SU-DHL-6 (cell line): ENCODE measurements at regions not wholly inside any gene's neighbourhood (a gene's known extent, or its start where the extent isn't known, plus 50 kb on each side); places are given as distances from the start of the nearest gene placed in this dataset.

Experiments
- H2AFZ ChIP-seq: fragments of 200-600 bp; sonication (generic); 2 replicates; pipeline ENCODE4 v1.6.1; 2014; ENCODE audit warnings: low read depth, mild to moderate bottlenecking, moderate library complexity, mixed read lengths, antibody characterized with exemption, low read length; ENCODE audit not compliant: severe bottlenecking
- H3F3A ChIP-seq: fragments of 200-600 bp; shearing (Covaris generic); 2 replicates; pipeline ENCODE4 v1.6.0; 2016; ENCODE audit warnings: antibody characterized with exemption, mild to moderate bottlenecking; ENCODE audit not compliant: insufficient read depth
- H3K27ac ChIP-seq: fragments of 200-600 bp; sonication (generic); 2 replicates; pipeline ENCODE4 v1.5.1; 2016; ENCODE audit warnings: low read depth, mild to moderate bottlenecking, low read length, moderate library complexity, mixed read lengths
- H3K27me3 ChIP-seq: fragments of 200-600 bp; sonication (generic), shearing (Covaris generic); 2 replicates; pipeline ENCODE4 v1.6.0; 2014; ENCODE audit warnings: mild to moderate bottlenecking, low read length
- H3K36me3 ChIP-seq: fragments of 200-600 bp; sonication (generic); 2 replicates; pipeline ENCODE4 v1.6.1; 2014; ENCODE audit warnings: mild to moderate bottlenecking, low read length, mixed read lengths
- H3K4me2 ChIP-seq: fragments of 300-600, 200-600 bp; shearing (Covaris generic), sonication (generic); 2 replicates; pipeline ENCODE4 v1.6.0; 2014; ENCODE audit warnings: low read length, low read depth, mild to moderate bottlenecking; ENCODE audit not compliant: poor library complexity, severe bottlenecking
- H3K4me3 ChIP-seq: fragments of 200-600 bp; sonication (generic); 2 replicates; pipeline ENCODE4 v1.5.1; 2014; ENCODE audit warnings: antibody characterized with exemption, low read length, mild to moderate bottlenecking, mixed read lengths; ENCODE audit not compliant: insufficient read depth, poor library complexity, severe bottlenecking
- H3K79me2 ChIP-seq: fragments of 200-600 bp; sonication (generic); 2 replicates; pipeline ENCODE4 v1.6.1; 2014; ENCODE audit warnings: mild to moderate bottlenecking, low read length, moderate library complexity; ENCODE audit not compliant: insufficient read depth
- H3K9ac ChIP-seq: fragments of 200-600 bp; sonication (generic); 2 replicates; pipeline ENCODE4 v1.7.0; 2014; ENCODE audit warnings: mild to moderate bottlenecking, low read length
- H3K9me2 ChIP-seq: fragments of 200-600 bp; sonication (generic); replicated peaks from 2 replicates; pipeline ENCODE4 v1.6.1; 2014; ENCODE audit warnings: low read length; ENCODE audit not compliant: insufficient read depth
- H3K9me3 ChIP-seq: fragments of 200-600 bp; sonication (generic); 2 replicates; pipeline ENCODE4 v1.6.1; 2014; ENCODE audit warnings: low read length, mixed read lengths; ENCODE audit not compliant: insufficient read depth
- H4K20me1 ChIP-seq: fragments of 200-600 bp; sonication (generic); 2 replicates; pipeline ENCODE4 v1.6.1; 2014; ENCODE audit warnings: low read depth, mild to moderate bottlenecking, antibody characterized with exemption, low read length, moderate library complexity, mixed read lengths
- CTCF ChIP-seq: fragments of 200-600 bp; sonication (generic); IDR thresholded peaks from one replicate; pipeline ENCODE4 v1.5.1; 2017; ENCODE audit warnings: antibody characterized with exemption, mild to moderate bottlenecking, low read length, moderate library complexity; ENCODE audit not compliant: insufficient read depth, poor library complexity, severe bottlenecking
- EZH2phosphoT487 ChIP-seq: fragments of 200-600 bp; sonication (generic), shearing (Covaris generic); conservative IDR thresholded peaks from 2 replicates; pipeline ENCODE4 v1.6.1; 2018; ENCODE audit warnings: mild to moderate bottlenecking, antibody characterized with exemption, low read length, moderate library complexity, mixed read lengths

- H3K9me3 ChIP-seq = no peaks in the 10 kb centered on the region; the same call in 1 of the 2 replicates
Measured at GRCh38 chr19:31204115-31204514, 145.1 kb downstream of the TSHZ3 start.

GRCh38 chr19:31185261-31185660 is 164.0 kb downstream of the TSHZ3 start:
- Histone ChIP-seq H3K36me3 (no peaks in the 10 kb centered on the region), H2AFZ (no peak overlapping the region), H3K79me2 (no peaks in the 10 kb centered on the region), H4K20me1 (no peaks in the 10 kb centered on the region), H3K9me2 (no peaks in the 10 kb centered on the region), H3K9ac (no peak overlapping the region), H3K4me2 (no peak overlapping the region), H3K9me3 (no peaks in the 10 kb centered on the region), H3K27me3 (no peaks in the 10 kb centered on the region), H3K27ac (no peak overlapping the region), H3F3A (no peaks in the 10 kb centered on the region), H3K4me3 (no peak overlapping the region)
- TF ChIP-seq CTCF (no peak), EZH2phosphoT487 (no peak)

More at GRCh38 chr19:31204115-31204514, 145.1 kb downstream of the TSHZ3 start:
- H3K4me2 ChIP-seq = no peak overlapping the region
- no peak overlapping the region for H2AFZ ChIP-seq
- H3K79me2 ChIP-seq = no peaks in the 10 kb centered on the region
- H3F3A ChIP-seq = no peaks in the 10 kb centered on the region
- no peak overlapping the region for H3K9ac ChIP-seq
- H3K36me3 ChIP-seq = no peaks in the 10 kb centered on the region
- H3K27ac ChIP-seq = no peak overlapping the region
- no peaks in the 10 kb centered on the region for H3K9me2 ChIP-seq
- H3K4me3 ChIP-seq = no peak overlapping the region
- TF ChIP-seq CTCF = no peak
- no peak for TF ChIP-seq EZH2phosphoT487
- no peaks in the 10 kb centered on the region for H4K20me1 ChIP-seq
- H3K27me3 ChIP-seq = no peaks in the 10 kb centered on the region

GRCh38 chr19:31181535-31181934 is 167.7 kb downstream of the TSHZ3 start:
- no peaks in the 10 kb centered on the region for H3F3A ChIP-seq

More at GRCh38 chr19:31181535-31181934, 167.7 kb downstream of the TSHZ3 start:
- Histone ChIP-seq H3K79me2 (no peaks in the 10 kb centered on the region), H3K27me3 (no peaks in the 10 kb centered on the region), H3K4me2 (no peak overlapping the region), H3K36me3 (no peaks in the 10 kb centered on the region), H2AFZ (no peak overlapping the region), H3K27ac (no peak overlapping the region), H3K4me3 (no peak overlapping the region), H3K9ac (no peak overlapping the region), H4K20me1 (no peaks in the 10 kb centered on the region), H3K9me2 (no peaks in the 10 kb centered on the region), H3K9me3 (no peaks in the 10 kb centered on the region)
- TF ChIP-seq CTCF (no peak), EZH2phosphoT487 (no peak)
